Islet of Langerhans (tissue), 1 donor: ENCODE measurements at regions not wholly inside any gene's neighbourhood (a gene's known extent, or its start where the extent isn't known, plus 50 kb on each side); places are given as distances from the start of the nearest gene placed in this dataset.

ENCODE experiments used
- FAIRE-seq: peaks from one replicate; lab custom pipeline; 2011; peaks lifted over from hg19 to GRCh38; lab: Jason Lieb, UNC

DNA sequence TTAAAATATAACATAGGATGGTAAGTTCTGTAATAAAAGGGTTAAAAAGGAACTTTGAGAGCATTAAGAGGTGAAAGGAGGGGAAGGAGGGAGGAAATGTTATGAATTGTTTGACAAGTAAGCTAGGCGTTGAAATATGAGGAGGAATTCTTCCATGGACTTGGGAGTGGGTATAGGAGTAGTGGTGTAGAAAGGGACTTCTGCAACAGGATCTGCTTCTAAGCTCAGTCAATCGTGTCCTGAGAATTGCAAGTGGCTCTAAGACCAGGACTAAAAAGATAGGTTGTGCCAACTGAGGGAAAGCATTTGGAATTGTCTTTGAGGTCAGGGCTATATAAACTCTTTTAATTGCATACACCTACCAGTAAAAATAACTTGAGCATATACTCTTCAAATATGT is 74.1 kb upstream of the SLC38A2 start:
- no peak for FAIRE-seq

DNA sequence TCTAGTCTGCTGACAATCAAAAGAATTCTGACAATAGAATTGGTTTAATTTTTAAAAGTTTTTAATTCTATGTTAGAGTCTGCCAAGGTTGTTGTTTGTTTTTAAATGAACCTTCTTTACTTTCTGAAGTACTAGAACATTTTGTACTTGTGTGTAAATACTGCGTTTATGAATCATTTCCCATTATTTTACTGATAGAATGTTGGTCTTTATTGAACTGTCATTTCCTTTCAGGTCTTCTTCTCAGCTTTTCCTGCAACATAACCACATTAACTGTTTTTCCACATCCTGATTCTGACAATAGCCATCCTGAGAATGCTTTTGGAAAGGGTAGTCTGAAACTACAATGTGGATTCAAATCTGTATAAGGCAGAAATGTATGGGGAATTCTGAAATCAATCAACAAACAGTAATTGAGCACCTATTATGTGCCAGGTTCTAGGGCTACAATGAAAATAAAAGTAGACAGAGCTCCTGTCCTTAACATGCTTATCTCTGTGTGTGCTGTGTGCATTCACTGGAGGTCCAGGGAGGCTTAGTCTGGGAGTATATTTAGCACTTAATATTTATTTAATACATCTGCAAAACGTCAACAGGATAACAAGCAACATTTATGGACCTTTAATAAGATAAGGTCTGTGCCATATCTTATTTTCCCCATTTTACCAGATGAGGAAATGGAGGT is 73.1 kb upstream of the SLC38A2 start:
- no peak for FAIRE-seq

DNA sequence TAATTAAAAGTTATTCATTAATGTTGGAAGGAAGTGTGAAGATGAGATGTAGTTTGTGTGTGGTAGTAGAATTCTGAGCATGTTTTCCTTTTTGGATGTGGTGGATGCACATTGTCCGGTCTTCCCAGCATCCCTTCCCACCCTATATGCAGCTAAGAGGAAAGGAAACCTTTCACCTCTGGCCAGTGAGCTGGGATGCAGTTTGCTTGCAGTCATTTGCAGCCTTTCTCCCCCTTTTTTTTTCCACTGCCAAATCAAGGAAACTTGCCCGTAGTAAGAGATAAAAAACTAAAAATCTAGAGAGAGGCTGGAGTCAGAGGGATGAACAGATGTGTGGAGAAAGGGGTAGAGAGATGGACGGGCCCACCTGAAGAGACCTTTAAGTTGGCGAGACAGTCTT is 72.5 kb upstream of the SLC38A2 start:
- FAIRE-seq, result no peak

DNA sequence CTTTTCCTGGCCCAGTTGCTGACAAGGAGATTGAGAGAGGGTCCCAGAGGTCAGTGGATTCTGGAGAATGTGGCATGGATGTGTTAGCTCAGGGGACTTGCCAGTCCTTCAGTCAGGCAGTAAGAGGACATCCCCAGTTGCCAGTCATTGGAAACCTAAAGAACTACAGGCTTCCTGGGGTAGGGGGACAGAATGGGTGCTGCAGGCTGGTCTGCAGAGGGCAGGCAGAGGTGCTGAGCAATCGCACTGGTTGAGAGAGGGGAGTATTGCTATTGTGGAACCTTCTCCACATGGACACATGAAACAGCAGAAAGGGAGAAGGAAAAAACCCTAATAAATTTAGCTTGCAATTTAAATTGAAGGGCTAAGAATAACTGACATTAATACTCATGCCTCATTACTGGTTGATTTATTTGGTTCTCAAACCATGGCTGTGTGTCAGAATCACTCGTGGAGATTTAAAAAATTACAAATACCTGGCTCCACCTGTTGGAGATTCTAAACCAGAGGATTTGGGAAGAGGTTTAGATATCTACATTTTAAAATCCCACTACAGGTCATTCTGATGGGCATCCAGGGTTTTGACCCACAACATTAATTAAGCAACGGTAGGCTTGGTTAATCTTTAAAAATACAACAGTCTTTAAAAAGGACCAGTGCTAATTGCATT is 71.2 kb upstream of the SLC38A2 start:
- no peak for FAIRE-seq

DNA sequence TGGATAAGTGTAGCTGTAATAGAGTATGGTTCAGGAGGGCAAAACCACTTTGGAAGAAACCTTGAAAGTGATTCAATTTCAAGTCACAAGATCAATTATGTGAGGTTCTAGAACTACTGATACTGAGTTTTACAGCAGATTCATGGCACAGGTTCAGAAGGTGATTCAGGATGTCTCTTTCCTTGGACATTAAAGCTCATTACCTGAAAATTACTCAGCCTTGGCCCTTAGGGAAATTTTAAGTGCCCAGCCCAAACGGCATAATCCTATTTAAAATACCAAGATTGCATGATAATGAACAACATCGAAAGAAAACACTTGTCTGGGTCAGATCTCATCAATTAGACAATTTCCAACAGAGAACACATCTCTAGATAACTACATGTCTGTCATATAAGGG is 70.2 kb upstream of the SLC38A2 start:
- no peak for FAIRE-seq

DNA sequence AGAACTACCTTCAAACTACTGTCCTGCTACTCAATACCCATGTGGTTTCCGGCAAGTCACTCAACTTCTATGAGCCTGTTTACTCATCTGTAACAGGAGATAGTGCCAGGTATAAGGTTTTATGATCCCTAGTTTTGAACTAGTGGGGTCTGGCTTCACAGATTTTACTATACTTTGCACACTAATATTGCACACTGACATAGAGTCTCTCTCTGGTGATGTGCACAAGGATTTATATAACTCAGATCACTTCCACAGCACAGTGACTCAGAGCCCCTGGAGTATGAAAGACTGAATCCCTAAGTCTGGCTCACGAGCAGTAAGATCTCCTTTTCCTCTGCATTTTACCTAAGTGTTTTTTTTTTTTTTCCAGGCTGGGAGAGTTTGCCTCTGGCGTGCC is 69.7 kb upstream of the SLC38A2 start:
- no peak for FAIRE-seq

DNA sequence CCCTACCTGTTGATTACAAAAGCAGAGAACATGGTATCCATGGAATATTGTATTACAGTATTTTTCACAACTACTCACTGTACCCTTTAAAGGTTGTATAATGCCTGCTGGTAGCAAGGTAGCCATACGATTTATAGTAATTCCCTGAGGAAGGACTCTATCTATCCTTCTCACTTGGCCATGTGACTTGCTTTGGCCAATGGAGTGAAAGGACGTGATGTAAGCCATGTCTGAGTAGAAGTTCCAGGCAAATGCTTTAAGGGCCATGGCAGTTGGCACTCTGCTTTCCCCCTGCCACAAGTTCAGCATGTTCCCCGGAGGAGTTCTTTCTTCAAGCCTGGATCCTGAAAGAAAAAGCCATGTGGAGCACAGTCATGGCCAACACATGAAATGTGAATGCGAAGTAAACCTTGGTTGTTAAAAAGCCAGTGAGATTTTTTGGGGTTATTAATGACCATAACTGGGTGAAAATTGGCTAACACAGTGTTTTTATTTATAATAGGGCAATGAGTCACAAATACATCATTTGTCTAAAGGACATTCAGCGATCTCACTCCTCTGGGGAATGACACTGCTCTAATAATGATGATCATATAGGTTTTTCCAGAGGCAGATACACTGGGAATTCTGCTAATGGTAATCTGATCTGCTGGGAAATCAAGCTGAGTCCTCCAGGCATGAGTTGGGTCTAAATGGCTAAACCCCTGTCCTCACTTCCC is 67.4 kb upstream of the SLC38A2 start:
- FAIRE-seq, result no peak

DNA sequence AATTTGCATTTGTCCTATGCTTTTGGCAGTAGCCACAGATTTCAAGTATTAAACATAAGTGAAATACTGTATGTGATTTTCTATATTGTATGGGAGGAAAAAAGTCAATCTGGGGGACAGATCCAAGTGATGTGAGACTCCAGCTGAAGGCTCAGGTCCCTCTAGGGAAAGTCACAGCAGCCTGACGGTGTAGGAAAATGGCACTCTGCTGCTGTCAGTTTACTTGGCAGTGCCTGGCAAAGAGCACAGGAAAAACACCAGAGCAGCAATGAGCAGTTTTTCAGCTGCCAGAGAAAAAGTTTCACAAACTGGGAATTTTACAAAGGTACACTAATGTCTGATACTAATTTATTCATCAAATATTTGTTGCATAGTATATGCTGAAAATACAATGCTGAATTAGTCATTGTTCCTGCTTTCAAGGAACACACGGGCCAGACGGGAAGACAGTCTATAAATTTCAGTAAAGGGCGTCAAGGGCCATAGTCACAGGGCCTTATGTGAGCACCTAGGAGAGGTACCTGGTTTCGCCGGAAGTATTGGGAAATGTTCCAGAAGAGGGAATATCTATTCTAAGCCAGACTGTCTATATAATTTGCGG is 66.2 kb upstream of the SLC38A2 start:
- FAIRE-seq, result no peak

DNA sequence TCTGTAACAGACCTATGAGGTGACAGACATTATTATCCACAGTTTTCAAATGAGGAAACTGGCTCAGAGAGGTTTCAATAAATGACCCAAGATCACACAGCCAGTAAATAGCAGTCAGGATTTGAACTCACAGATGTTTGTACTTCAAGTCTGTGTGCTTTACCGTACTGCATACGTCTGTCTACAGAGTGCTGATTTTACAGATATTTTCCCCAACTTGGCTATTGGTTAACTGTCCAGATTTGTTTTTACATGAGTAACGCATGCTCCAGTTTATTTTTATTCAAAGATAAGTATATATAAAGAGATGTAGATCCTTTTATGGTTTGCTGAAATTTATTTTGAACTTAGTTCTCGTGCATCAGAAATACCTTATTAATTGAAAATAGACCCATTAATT is 65.7 kb upstream of the SLC38A2 start:
- no peak for FAIRE-seq

DNA sequence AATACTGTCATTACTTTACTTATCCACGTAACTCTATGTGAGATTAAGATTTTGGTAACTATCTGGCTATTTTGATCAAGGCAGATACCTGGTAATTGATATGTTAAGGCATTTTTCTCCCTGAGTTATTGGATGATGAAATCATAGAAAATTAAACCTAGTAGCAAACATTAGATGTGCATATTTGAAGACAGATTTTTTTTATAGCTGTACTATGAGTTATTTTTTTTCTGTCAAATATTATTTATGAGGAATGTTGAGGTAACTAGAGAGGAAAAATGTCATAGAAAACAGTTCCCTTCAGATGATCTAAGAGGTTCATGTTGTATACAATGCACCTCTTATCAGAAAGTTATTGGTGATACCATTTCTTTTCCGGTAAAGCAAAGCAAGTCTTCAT is 64.9 kb upstream of the SLC38A2 start:
- no peak for FAIRE-seq

DNA sequence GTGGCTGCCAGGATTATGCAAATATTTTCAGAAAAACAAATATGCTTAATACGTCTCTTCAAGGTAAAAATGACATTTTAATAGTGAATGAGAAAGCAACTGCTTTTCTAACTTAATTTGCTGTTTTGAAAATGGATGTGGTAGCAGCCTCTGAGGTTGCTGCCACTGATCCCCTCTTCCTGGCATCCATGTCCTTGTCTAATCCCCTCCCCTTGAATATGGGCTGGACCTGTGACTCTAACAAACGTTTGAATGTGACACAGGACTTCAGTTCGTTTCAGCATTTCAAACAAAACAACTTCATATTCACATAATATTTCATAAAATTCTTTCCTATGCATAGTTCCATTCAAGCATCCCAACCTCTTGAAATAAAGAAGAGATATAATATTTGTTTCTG is 64.2 kb upstream of the SLC38A2 start:
- FAIRE-seq, result no peak

DNA sequence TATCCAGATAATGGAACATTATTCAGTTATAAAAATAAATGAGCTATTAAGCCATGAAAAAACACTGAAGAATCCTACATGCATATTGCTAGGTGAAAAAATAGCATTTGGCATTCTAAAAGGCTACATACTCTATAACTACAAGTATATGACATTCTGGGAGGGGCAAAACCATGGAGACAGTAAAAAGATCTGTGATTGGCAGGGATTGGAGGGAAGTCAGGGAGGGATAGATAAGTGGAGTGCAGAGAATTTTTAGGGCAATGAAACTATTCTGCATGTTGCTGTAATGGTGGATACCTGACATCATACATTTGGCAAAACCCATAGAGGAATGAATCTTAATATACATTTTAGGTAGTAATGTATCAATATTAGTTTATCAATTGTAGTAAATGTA is 63.1 kb upstream of the SLC38A2 start:
- no peak for FAIRE-seq

DNA sequence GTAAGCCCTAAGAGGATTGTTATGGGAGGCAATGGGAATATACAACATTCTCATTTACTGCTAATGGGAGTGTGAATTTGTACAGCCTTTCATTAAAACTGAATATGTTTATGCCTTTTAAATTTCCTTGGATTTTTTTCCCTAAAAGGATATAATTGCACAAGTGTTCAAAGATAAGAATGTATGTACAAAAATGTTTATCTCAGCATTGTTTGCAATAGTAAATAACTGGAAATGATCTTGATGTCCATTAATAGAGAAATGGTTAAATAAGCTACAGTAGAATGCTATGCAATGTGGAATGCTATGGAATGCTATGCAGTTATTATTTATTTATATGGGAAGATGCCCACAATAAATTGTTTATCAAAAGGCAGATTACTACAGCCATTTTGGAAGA is 62.5 kb upstream of the SLC38A2 start:
- FAIRE-seq, result no peak

DNA sequence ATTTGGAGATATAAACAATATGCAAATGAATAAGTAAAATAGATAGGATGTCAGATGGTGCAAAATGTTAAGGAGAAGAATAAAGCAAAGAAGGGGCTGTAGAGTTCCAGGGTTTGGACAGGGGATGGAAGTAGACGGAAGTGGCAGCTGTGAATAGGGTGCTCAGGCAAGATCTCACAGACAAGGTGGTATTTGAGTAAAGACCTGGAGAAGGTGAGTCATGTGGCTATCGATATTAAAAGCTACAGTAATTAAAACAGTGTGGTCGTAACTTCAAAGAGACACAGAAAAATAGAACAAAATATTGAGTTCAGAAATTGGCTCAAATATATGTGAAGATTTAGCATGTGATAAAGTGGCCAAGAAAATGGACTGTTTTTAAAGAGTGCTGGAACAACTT is 61.3 kb upstream of the SLC38A2 start:
- FAIRE-seq, result no peak

DNA sequence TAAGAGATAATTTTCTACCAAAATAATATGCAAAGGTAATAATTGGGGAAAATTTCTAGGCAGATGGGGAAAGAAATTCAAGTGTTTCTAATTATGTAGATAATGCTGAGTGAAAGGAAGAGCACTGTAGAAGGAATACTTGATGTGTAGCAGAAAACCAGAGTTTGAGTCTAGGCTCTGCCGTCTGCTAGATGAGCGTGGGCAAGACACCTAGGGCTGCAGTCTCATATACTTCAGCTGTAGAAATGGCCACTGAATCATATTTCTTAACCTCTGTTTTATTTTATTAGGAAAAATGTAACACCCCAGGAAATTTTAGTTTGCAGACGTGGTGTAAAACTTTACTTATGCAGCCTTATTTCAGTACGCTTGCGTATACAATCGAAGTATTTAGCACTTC is 59.8 kb upstream of the SLC38A2 start:
- no peak for FAIRE-seq

DNA sequence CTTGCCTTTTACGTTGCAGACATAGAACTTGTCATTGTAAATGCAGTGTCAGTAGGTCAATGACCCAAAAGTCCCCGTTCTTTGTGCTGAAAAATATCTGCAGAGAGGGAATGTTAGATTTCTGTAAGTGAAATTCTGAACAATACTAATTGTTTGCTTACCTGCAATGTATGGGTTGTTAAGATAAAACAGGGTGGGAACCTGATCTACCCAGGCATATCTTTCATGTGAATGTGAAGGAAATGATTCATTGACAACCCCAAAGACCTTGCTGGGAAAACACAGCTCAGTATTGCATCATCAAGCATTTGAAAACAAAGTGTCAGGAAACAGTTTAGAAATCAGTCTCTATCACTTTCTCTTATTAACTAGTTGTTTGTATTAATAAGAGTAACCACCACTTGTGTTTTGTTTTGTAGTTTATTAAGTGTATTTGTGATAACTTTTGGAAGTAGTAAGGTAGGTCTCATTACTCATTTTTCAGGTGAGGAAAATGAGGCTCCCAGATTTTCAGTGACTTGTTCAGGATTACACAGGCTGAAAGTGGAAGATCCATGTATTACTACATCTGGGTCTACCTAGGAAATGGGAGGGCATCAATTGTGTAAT is 57.9 kb upstream of the SLC38A2 start:
- no peak for FAIRE-seq
